ENCODE measurements at regions not wholly inside any gene's neighbourhood (a gene's known extent, or its start where the extent isn't known, plus 50 kb on each side); places are given as distances from the start of the nearest gene placed in this dataset.

DNA sequence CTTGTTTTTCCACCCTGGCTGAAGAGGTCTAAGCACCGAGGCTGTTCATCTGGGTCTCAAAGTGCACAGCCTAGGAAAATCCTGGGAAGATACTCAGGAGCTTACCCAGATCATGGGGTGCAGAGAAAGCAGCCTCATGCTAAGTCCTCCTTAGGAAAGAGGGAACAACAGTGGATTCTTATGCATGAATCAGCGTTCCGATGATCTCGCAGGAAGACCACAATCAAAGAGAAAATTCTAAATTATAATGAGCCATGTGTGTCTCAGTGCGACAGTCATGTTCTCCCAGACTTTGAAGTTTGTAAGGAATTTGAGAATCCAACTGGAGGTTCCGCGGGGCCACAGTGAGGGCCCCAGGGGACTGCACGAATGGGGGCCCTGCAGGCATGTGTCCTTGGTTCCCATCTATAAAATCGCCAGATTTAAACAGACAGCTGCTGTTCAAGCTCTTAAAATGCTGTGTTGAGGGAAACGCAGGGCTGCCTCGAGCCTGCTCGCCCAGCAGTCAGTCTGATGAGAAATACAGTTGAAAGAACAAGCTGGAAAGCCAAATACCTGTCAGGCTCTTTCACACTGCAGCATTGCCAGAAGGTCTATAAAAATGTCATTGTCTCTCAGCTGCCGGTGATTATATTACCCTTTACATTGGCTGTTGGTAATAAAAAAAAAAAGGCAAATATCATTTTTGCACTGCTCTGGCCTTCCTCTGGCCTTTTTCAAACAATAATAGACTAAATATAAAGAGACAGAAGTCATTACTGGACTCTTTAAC is 152.1 kb downstream of the PMP22 start:
- TF ChIP-seq TCF12 (IDR thresholded peaks at IDR 0.05; ENCODE audit: low read depth) (no peak), USF1 (IDR thresholded peaks at IDR 0.05) (no peak), EP300 (IDR thresholded peaks at IDR 0.05; ENCODE audit: borderline replicate concordance) (no peak), RAD21 (IDR thresholded peaks at IDR 0.05; ENCODE audit: low read depth) (no peak), TAF1 (IDR thresholded peaks at IDR 0.05; ENCODE audit: low read depth) (no peak), CREB1 (IDR thresholded peaks at IDR 0.05; ENCODE audit: low read depth) (no peak), TEAD4 (IDR thresholded peaks at IDR 0.05) (no peak), FOXM1 (IDR thresholded peaks at IDR 0.05; ENCODE audit: borderline replicate concordance, low read depth) (no peak), EGR1 (IDR thresholded peaks at IDR 0.05) (no peak), CEBPB (IDR thresholded peaks at IDR 0.05) (no peak), YY1 (IDR thresholded peaks at IDR 0.05; ENCODE audit: low read depth) (no peak), ZBTB7A (IDR thresholded peaks at IDR 0.05; ENCODE audit: low read depth) (no peak)
- TF ChIP-seq, protein P1, sequence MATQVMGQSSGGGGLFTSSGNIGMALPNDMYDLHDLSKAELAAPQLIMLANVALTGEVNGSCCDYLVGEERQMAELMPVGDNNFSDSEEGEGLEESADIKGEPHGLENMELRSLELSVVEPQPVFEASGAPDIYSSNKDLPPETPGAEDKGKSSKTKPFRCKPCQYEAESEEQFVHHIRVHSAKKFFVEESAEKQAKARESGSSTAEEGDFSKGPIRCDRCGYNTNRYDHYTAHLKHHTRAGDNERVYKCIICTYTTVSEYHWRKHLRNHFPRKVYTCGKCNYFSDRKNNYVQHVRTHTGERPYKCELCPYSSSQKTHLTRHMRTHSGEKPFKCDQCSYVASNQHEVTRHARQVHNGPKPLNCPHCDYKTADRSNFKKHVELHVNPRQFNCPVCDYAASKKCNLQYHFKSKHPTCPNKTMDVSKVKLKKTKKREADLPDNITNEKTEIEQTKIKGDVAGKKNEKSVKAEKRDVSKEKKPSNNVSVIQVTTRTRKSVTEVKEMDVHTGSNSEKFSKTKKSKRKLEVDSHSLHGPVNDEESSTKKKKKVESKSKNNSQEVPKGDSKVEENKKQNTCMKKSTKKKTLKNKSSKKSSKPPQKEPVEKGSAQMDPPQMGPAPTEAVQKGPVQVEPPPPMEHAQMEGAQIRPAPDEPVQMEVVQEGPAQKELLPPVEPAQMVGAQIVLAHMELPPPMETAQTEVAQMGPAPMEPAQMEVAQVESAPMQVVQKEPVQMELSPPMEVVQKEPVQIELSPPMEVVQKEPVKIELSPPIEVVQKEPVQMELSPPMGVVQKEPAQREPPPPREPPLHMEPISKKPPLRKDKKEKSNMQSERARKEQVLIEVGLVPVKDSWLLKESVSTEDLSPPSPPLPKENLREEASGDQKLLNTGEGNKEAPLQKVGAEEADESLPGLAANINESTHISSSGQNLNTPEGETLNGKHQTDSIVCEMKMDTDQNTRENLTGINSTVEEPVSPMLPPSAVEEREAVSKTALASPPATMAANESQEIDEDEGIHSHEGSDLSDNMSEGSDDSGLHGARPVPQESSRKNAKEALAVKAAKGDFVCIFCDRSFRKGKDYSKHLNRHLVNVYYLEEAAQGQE (IDR thresholded peaks at IDR 0.05; ENCODE audit: low read depth), result no peak
- TF ChIP-seq, protein P2, sequence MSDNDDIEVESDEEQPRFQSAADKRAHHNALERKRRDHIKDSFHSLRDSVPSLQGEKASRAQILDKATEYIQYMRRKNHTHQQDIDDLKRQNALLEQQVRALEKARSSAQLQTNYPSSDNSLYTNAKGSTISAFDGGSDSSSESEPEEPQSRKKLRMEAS (IDR thresholded peaks at IDR 0.05), result no peak

DNA sequence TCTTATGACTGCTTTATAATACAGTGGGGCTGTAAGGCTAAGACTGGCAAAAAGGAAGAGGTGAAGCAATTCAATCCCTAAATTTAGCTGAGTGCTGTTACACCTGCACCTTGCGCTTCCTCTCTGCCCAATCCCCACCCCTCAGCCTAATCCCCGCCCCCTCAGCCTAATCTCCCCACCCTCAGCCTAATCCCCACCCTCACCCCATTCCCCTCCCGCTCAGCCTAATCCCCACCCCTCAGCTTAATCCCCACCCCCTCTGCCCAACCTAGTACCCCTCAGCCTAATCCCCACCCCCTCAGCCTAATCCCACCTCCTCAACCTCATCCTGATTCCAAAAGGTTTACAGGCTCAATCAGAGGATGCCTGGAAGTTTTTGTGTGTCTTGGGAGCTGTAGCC is 155.5 kb downstream of the PMP22 start:
- TF ChIP-seq TAF1 (IDR thresholded peaks at IDR 0.05; ENCODE audit: low read depth) (no peak), TEAD4 (IDR thresholded peaks at IDR 0.05) (no peak)

DNA sequence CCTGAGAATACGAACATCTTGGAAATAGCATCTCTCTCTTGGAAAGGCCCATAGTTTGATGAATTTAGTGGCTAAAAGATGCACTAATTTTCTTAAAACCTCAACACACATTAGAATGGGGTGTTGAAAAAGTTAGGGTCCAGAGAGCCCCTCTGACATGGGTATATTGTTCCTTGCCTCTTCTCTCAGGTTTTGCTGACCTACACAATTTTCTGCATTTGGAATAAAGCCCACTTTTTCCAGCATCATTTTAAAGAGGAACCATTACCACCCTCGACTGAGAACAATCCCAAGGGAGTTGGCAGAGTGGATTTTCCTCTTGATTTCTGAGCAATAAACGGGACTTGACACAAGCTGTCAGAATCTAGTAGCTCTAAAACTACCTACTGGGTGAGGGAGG is 156.1 kb downstream of the PMP22 start:
- TF ChIP-seq ZBTB7A (IDR thresholded peaks at IDR 0.05; ENCODE audit: low read depth), result no peak
- TF ChIP-seq, protein P1 (IDR thresholded peaks at IDR 0.05; ENCODE audit: low read depth), result no peak
- TF ChIP-seq, protein P2 (IDR thresholded peaks at IDR 0.05), result no peak
- no peak for TF ChIP-seq TEAD4 (IDR thresholded peaks at IDR 0.05)
- TF ChIP-seq EGR1 (IDR thresholded peaks at IDR 0.05), result no peak
- no peak for TF ChIP-seq EP300 (IDR thresholded peaks at IDR 0.05; ENCODE audit: borderline replicate concordance)
- no peak for TF ChIP-seq TCF12 (IDR thresholded peaks at IDR 0.05; ENCODE audit: low read depth)

DNA sequence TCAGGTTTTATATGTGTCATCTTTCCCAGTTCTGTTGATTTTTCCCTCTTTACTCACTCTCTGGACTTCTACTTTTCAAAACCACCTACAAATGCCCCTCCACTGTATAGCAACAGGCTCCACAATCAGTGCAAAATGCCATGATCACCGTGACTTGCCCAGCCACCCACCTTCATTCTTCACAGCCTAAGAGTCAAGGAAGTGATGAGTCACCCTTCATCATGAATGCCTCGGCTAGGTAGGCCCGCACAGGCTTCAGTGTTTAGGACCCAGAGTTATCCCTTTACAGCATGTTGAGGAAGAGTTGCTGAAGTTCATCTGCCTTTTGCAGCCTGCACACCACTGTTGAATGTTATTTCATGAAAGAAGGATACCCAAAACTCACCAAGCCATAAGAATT is 158.6 kb downstream of the PMP22 start:
- TF ChIP-seq TEAD4 (IDR thresholded peaks at IDR 0.05) (no peak), NFIC (IDR thresholded peaks at IDR 0.05) (no peak), EGR1 (IDR thresholded peaks at IDR 0.05) (no peak)

DNA sequence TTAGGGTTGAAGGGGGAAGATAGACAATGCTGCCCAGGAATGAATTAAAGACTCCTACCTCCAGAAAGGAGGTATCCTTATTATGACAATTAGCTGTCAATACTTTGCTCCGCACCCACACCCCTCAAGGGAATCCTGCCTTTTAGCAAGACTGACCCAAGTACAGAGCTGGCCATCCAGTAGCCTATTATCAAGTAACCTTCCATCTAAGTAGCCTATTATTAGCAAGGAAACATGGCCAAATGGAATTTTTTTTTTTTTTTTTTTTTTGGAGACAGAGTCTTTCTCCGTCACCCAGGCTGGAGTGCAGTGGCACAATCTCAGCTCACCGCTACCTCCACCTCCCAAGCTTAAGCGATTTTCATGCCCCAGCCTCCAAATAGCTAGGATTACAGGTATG is 161.3 kb downstream of the PMP22 start:
- TF ChIP-seq TEAD4 (IDR thresholded peaks at IDR 0.05), result no peak
- no peak for TF ChIP-seq USF1 (IDR thresholded peaks at IDR 0.05)
- TF ChIP-seq YY1 (IDR thresholded peaks at IDR 0.05; ENCODE audit: low read depth), result no peak
- no peak for TF ChIP-seq EP300 (IDR thresholded peaks at IDR 0.05; ENCODE audit: borderline replicate concordance)
- TF ChIP-seq FOXM1 (IDR thresholded peaks at IDR 0.05; ENCODE audit: borderline replicate concordance, low read depth), result no peak
- no peak for TF ChIP-seq RAD21 (IDR thresholded peaks at IDR 0.05; ENCODE audit: low read depth)
- TF ChIP-seq NFIC (IDR thresholded peaks at IDR 0.05), result no peak
- no peak for TF ChIP-seq CEBPB (IDR thresholded peaks at IDR 0.05)
- TF ChIP-seq, protein P1 (IDR thresholded peaks at IDR 0.05; ENCODE audit: low read depth), result no peak
- no peak for TF ChIP-seq EGR1 (IDR thresholded peaks at IDR 0.05)

All from Ishikawa (cell line).